GM12878 (cell line): ENCODE measurements at regions not wholly inside any gene's neighbourhood (a gene's known extent, or its start where the extent isn't known, plus 50 kb on each side); places are given as distances from the start of the nearest gene placed in this dataset.

Experiments used
- ATAC-seq: fragments of 200-7000 bp; cut with Tn5 transposase; 3 replicates; pipeline ENCODE4 v1.9.1; 2020; ENCODE audit warnings: mild to moderate bottlenecking, moderate library complexity
- BruUV-seq: library from RNA; stranded (reverse); fragments of 400-500 nt; replicated peaks from 2 replicates; lab custom pipeline; 2021; lab: Mats Ljungman, UMichigan
- CTCF ChIA-PET: fragments of 300-600 bp; sonication (Branson Sonifier 250); formaldehyde crosslinking; extraction: SDS; loops from one replicate; lab custom pipeline; 2021; ENCODE audit warnings: inconsistent platforms; lab: Yijun Ruan, JAX
- POLR2A ChIA-PET: fragments of 350-600 bp; formaldehyde crosslinking; extraction: SDS; loops from one replicate; lab custom pipeline; 2021; ENCODE audit warnings: inconsistent platforms; lab: Charles Lee
- RAD21 ChIA-PET: fragments of 300-600 bp; sonication (Branson Sonifier 250); formaldehyde crosslinking; loops from one replicate; lab custom pipeline; 2023; ENCODE audit warnings: antibody characterized with exemption; ENCODE audit not compliant: unreplicated experiment; lab: Charles Lee
- SMC1A ChIA-PET: fragments of 300-600 bp; sonication (Branson Sonifier 250); formaldehyde crosslinking; loops from one replicate; lab custom pipeline; 2023; ENCODE audit not compliant: unreplicated experiment, uncharacterized antibody; lab: Charles Lee
- DNase-seq: peaks from one replicate; pipeline ENCODE4 v3.0.0-alpha.2; 2011; ENCODE audit warnings: low read depth, low spot score
- FAIRE-seq: peaks from 3 replicates; lab custom pipeline; 2011; peaks lifted over from hg19 to GRCh38; lab: Jason Lieb, UNC
- H2AFZ ChIP-seq: 2 replicates; pipeline ENCODE4 v1.6.0; 2011; ENCODE audit warnings: low read depth, low read length, control low read depth; ENCODE audit not compliant: control insufficient read depth
- H3K27ac ChIP-seq: 2 replicates; pipeline ENCODE4 v1.5.1; 2011; ENCODE audit warnings: control low read depth; ENCODE audit not compliant: control insufficient read depth, insufficient read depth
- H3K27me3 ChIP-seq, 2 experiments: replicated peaks in 1 of 2; 2 replicates each; pipeline versions ENCODE4 v1.6.0 to v1.6.1; 2011; ENCODE audit warnings: low read length in 1 of 2; ENCODE audit not compliant: control insufficient read depth in 2 of 2, insufficient read depth in 2 of 2
- H3K36me3 ChIP-seq, 2 experiments: 2 replicates each; pipeline ENCODE4 v1.5.1; 2011; ENCODE audit warnings: low read length in 1 of 2; ENCODE audit not compliant: control insufficient read depth in 2 of 2, insufficient read depth in 2 of 2
- H3K4me1 ChIP-seq: 2 replicates; pipeline ENCODE4 v1.6.1; 2011; ENCODE audit warnings: mild to moderate bottlenecking, low read length, moderate library complexity, mixed read lengths; ENCODE audit not compliant: control insufficient read depth, insufficient read depth
- H3K4me2 ChIP-seq: 2 replicates; pipeline ENCODE4 v1.6.0; 2011; ENCODE audit warnings: control low read depth; ENCODE audit not compliant: control insufficient read depth, insufficient read depth
- H3K4me3 ChIP-seq: fragments of 200-600 bp; sonication (generic); 2 replicates; pipeline ENCODE4 v1.5.1; 2016
- H3K79me2 ChIP-seq: 2 replicates; pipeline ENCODE4 v1.6.0; 2011; ENCODE audit warnings: low read length; ENCODE audit not compliant: control insufficient read depth, insufficient read depth
- H3K9ac ChIP-seq: 2 replicates; pipeline ENCODE4 v1.8.0; 2011; ENCODE audit warnings: low read length, control low read depth, mixed read lengths; ENCODE audit not compliant: control insufficient read depth, insufficient read depth
- H3K9me3 ChIP-seq: replicated peaks from 3 replicates; pipeline ENCODE4 v1.5.1; 2011; ENCODE audit warnings: mild to moderate bottlenecking, low read length; ENCODE audit not compliant: control insufficient read depth, insufficient read depth
- H4K20me1 ChIP-seq: 2 replicates; pipeline ENCODE4 v1.6.0; 2011; ENCODE audit not compliant: control insufficient read depth, insufficient read depth
- BACH1 ChIP-seq: fragments of 450-650 bp; IDR thresholded peaks from 2 replicates; pipeline ENCODE4 v1.6.1; 2017; ENCODE audit warnings: mild to moderate bottlenecking, borderline replicate concordance
- CREM ChIP-seq: IDR thresholded peaks from 2 replicates; pipeline ENCODE4 v1.6.1; 2014; ENCODE audit warnings: antibody characterized with exemption, low read depth
- FOXM1 ChIP-seq: IDR thresholded peaks from 2 replicates; pipeline ENCODE4 v1.6.1; 2012; ENCODE audit warnings: low read depth, mild to moderate bottlenecking, inconsistent platforms, low read length, moderate library complexity
- GATAD2B ChIP-seq: fragments of 450-650 bp; conservative IDR thresholded peaks from 2 replicates; pipeline ENCODE4 v1.6.1; 2017; ENCODE audit warnings: low read depth, mild to moderate bottlenecking, moderate library complexity
- IKZF1 ChIP-seq: fragments of 450-650 bp; conservative IDR thresholded peaks from 2 replicates; pipeline ENCODE4 v1.6.1; 2017; ENCODE audit warnings: antibody characterized with exemption, mild to moderate bottlenecking
- IRF5 ChIP-seq: fragments of 450-650 bp; IDR thresholded peaks from 2 replicates; pipeline ENCODE4 v1.6.1; 2017; ENCODE audit warnings: borderline replicate concordance
- JUNB ChIP-seq: IDR thresholded peaks from 2 replicates; pipeline ENCODE4 v1.6.1; 2016; ENCODE audit warnings: antibody characterized with exemption, mild to moderate bottlenecking
- KDM1A ChIP-seq: fragments of 200-600 bp; sonication (generic); IDR thresholded peaks from 2 replicates; pipeline ENCODE4 v1.6.1; 2016; ENCODE audit warnings: borderline replicate concordance
- MLLT1 ChIP-seq: fragments of 450-650 bp; IDR thresholded peaks from 2 replicates; pipeline ENCODE4 v1.6.1; 2016; ENCODE audit warnings: mild to moderate bottlenecking
- MYB ChIP-seq: fragments of 150-350 bp; IDR thresholded peaks from 2 replicates; pipeline ENCODE4 v1.6.1; 2014; ENCODE audit warnings: mild to moderate bottlenecking, low read depth, low read length, borderline replicate concordance
- NFYB ChIP-seq: IDR thresholded peaks from 2 replicates; pipeline ENCODE4 v1.6.1; 2011; ENCODE audit warnings: low read depth, mild to moderate bottlenecking, low read length, improper control_type of control experiment, moderate library complexity; ENCODE audit not compliant: insufficient read depth
- PKNOX1 ChIP-seq: fragments of 450-650 bp; IDR thresholded peaks from 2 replicates; pipeline ENCODE4 v1.6.1; 2016; ENCODE audit warnings: mild to moderate bottlenecking
- RCOR1 ChIP-seq: conservative IDR thresholded peaks from 2 replicates; pipeline ENCODE4 v1.6.1; 2012; ENCODE audit warnings: low read depth, low read length, improper control_type of control experiment
- RUNX3 ChIP-seq: IDR thresholded peaks from 2 replicates; pipeline ENCODE4 v1.6.1; 2012; ENCODE audit warnings: low read length, inconsistent platforms
- SMAD5 ChIP-seq: IDR thresholded peaks from 2 replicates; pipeline ENCODE4 v1.6.1; 2016; ENCODE audit warnings: antibody characterized with exemption, low read depth
- TCF12 ChIP-seq: IDR thresholded peaks from 2 replicates; pipeline ENCODE4 v1.6.1; 2011; ENCODE audit warnings: low read depth, mild to moderate bottlenecking, low read length
- WGBS: methylation state at CpG from one replicate; pipeline ENCODE4 v1.1.6; 2016; ENCODE audit warnings: low lambda C conversion rate; ENCODE audit not compliant: insufficient replicate concordance, insufficient coverage; ENCODE audit errors: missing lambda C conversion rate; 5-methylcytosine and 5-hydroxymethylcytosine counted together
- in situ Hi-C: fragments of 300-500 bp; cut with MboI; formaldehyde crosslinking; loops from 9 replicates; pipeline ENCODE4 v1.14.3; 2018; ENCODE audit warnings: mixed read lengths
- intact Hi-C: fragments of 100-400 bp; cut with micrococcal nuclease; formaldehyde crosslinking; loops from one replicate; pipeline ENCODE4 v1.14.2; 2022; ENCODE audit not compliant: unreplicated experiment
- TF ChIP-seq, protein P1 (sequence below): fragments of 450-650 bp; IDR thresholded peaks from 2 replicates; pipeline ENCODE4 v1.6.1; 2017; ENCODE audit warnings: antibody characterized with exemption, mild to moderate bottlenecking, moderate library complexity

DNA sequence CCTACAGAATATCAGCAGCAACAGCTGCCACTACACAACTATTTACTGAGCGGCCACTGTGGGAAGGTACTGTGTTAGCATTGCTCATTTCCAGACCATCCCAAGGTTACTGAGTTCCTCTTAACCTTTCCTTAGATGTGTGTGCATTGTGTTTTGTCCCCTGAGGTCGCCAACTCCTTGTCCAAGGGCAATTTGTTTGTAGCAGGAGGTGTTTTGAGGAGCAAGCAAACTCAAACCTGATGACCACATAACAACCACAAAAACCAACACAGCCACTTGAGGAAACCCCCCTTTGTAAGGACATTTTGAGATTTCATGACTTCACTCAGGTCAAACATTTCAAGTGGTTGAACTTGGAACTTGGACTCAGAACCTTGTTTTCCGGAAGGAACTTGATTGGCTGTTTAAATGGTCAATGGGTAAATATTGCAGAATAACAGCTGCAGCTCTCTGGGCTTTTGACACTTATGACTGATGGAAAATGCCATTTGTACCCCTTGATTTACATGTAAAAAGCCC lies 122.3 kb downstream of the MID1IP1 start:
- no peaks in the 10 kb centered on the region; the same call in 1 of the 2 replicates for H3K4me1 ChIP-seq
- no peaks in the 10 kb centered on the region for H3K9me3 ChIP-seq
- peak overlapping the region; percentile 43; the same call in 1 of the 2 replicates for H3K4me2 ChIP-seq
- ChIA-PET POLR2A (no interaction called here), RAD21 (interaction anchor here (0.7 to 2.1 kb wide), 13 partner anchors 24 to 156 kb away, joined by 3 to 6 read pairs (median 4); no protein-coding TSS in a partner anchor), SMC1A (interaction anchor here (0.8 to 3.4 kb wide), 8 partner anchors 8 to 117 kb away, joined by 3 to 18 read pairs (median 5); no protein-coding TSS in a partner anchor), CTCF (interaction anchor here (1.0 to 1.3 kb wide), 5 partner anchors 10 to 117 kb away, joined by 3 to 4 read pairs (median 3); no protein-coding TSS in a partner anchor)
- H2AFZ ChIP-seq: no peak overlapping the region
- intact Hi-C loops (loop anchor here (1.0 to 2.0 kb wide), 3 partner anchors 42 to 119 kb away; no protein-coding TSS in a partner anchor), in situ Hi-C loops (no loop called here)
- no peaks in the 10 kb centered on the region for H4K20me1 ChIP-seq
- no peak overlapping the region for H3K9ac ChIP-seq
- peak; percentile 54 for FAIRE-seq
- H3K79me2 ChIP-seq: no peaks in the 10 kb centered on the region
- peak; percentile 79 for DNase-seq
- H3K36me3 ChIP-seq: no peaks in the 10 kb centered on the region
- H3K27ac ChIP-seq: no peak overlapping the region
- no TSS peak for BruUV-seq
- WGBS: 9% methylated on average over 3 of the region's 3 CpGs
- ATAC-seq: peak; percentile 86
- H3K27me3 ChIP-seq: no peaks in the 10 kb centered on the region
- no peak overlapping the region for H3K4me3 ChIP-seq
- TF ChIP-seq PKNOX1: peak; percentile 70
- TF ChIP-seq, protein P1, sequence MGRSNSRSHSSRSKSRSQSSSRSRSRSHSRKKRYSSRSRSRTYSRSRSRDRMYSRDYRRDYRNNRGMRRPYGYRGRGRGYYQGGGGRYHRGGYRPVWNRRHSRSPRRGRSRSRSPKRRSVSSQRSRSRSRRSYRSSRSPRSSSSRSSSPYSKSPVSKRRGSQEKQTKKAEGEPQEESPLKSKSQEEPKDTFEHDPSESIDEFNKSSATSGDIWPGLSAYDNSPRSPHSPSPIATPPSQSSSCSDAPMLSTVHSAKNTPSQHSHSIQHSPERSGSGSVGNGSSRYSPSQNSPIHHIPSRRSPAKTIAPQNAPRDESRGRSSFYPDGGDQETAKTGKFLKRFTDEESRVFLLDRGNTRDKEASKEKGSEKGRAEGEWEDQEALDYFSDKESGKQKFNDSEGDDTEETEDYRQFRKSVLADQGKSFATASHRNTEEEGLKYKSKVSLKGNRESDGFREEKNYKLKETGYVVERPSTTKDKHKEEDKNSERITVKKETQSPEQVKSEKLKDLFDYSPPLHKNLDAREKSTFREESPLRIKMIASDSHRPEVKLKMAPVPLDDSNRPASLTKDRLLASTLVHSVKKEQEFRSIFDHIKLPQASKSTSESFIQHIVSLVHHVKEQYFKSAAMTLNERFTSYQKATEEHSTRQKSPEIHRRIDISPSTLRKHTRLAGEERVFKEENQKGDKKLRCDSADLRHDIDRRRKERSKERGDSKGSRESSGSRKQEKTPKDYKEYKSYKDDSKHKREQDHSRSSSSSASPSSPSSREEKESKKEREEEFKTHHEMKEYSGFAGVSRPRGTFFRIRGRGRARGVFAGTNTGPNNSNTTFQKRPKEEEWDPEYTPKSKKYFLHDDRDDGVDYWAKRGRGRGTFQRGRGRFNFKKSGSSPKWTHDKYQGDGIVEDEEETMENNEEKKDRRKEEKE: no peak
- 0 out of 2 replicates have a peak, but pooled peaks have one; percentile 35 for TF ChIP-seq TCF12
- no peak for TF ChIP-seq BACH1
- TF ChIP-seq IKZF1: peak; percentile 90
- no peak for TF ChIP-seq SMAD5
- peak; percentile 91 for TF ChIP-seq MLLT1
- no peak for TF ChIP-seq KDM1A
- TF ChIP-seq JUNB: 0 out of 2 replicates have a peak, but pooled peaks have one; percentile 12
- peak; percentile 97 for TF ChIP-seq RUNX3
- TF ChIP-seq CREM: no peak
- TF ChIP-seq NFYB: 0 out of 2 replicates have a peak, but pooled peaks have one; percentile 46
- peak; percentile 52; the same call in 1 of the 2 replicates for TF ChIP-seq FOXM1
- no peak for TF ChIP-seq RCOR1
- TF ChIP-seq IRF5: peak; percentile 68; the same call in 1 of the 2 replicates
- no peak for TF ChIP-seq MYB
- TF ChIP-seq GATAD2B: 0 out of 2 replicates have a peak, but pooled peaks have one; percentile 43
